Stimulated activated CD8-positive, alpha-beta memory T cell treated with anti-CD3 and anti-CD28 coated beads, Interleukin-7, amount 100 ng/mL, for 4 hours (primary cell): ENCODE measurements at regions not wholly inside any gene's neighbourhood (a gene's known extent, or its start where the extent isn't known, plus 50 kb on each side); places are given as distances from the start of the nearest gene placed in this dataset.

Experiments used
- DNase-seq, 2 donors: peaks; one replicate each; pipeline ENCODE4 v3.0.0-alpha.2; 2020; ENCODE audit warnings: low read depth in 2 of 2

GRCh38 chrX:40452031-40452430, 128.7 kb upstream of the ATP6AP2 start:
- DNase-seq, result no peak

GRCh38 chrX:40449956-40450706, 130.6 kb upstream of the ATP6AP2 start:
- no peak for DNase-seq

- no peak for DNase-seq
Observed at GRCh38 chrX:40449396-40449795, 131.4 kb upstream of the ATP6AP2 start.

- DNase-seq, result no peak
Observed at GRCh38 chrX:40448793-40449192, 132.0 kb upstream of the ATP6AP2 start.

DNA sequence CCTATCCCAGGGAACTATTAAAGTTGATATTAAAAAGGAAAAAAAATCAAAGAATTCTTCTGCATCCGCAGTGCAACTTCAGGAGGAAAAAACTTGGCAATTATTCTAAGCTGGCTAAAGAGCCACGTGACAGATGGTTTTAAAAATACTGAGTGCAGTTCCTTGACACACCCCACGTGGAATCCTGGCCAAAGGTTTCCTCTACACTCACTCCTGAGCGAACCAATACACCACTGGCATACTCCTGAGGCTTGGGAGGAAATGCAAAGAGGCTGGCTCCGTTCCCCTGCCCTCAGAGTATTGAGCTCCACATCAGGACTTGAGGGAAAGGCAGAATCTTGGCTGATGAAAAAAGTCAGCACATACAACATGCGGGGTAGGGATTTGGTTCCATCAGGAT, 133.8 kb upstream of the ATP6AP2 start:
- DNase-seq, result no peak

DNA sequence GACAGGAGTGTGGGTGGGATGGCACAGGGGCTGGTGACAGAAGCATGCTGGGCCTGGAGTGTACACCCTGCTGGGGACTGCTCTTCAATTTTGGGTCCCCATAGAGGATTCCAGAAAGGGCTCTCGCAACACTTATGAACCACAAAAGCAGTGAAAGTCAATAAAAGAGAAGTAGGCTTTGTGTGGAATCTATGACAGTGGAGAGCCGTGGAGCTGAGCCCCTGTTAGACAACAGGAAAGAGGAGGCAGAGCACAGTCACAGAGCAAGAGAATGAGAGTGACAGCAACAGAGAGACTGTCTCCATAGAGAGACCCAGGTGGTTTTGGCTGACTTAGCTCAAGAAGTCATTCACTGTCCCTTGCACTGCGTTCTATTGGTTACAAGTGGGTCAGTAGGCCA, 135.1 kb upstream of the ATP6AP2 start:
- no peak for DNase-seq

GRCh38 chrX:40444798-40445496, 135.8 kb upstream of the ATP6AP2 start:
- no peak for DNase-seq

GRCh38 chrX:40444133-40444532, 136.6 kb upstream of the ATP6AP2 start:
- no peak for DNase-seq

- no peak for DNase-seq
Observed at GRCh38 chrX:40440866-40441265, 139.9 kb upstream of the ATP6AP2 start.

GRCh38 chrX:40439625-40440532, 140.9 kb upstream of the ATP6AP2 start:
- DNase-seq, result no peak

- no peak for DNase-seq
Observed at GRCh38 chrX:40437348-40437747, 143.4 kb upstream of the ATP6AP2 start.

DNA sequence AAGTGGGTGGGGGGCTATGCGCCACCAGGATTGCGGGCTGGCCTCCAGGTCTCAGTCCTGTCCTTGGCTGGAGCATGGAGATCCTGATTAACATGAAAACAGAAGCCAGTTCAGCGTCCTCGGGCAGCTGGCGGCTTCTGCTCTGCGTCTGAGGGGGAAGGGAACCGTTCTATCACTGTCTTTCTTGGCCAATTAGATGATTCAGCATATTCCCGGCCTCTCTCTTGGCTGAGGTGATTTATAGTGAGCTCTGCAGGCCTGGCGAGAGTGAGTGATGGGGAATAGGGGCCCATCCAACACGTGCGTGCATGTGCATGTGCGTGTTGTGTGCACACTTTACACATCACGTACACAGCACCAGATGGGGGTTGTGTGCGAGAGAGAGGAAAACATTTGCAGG, 145.8 kb upstream of the ATP6AP2 start:
- no peak for DNase-seq

DNA sequence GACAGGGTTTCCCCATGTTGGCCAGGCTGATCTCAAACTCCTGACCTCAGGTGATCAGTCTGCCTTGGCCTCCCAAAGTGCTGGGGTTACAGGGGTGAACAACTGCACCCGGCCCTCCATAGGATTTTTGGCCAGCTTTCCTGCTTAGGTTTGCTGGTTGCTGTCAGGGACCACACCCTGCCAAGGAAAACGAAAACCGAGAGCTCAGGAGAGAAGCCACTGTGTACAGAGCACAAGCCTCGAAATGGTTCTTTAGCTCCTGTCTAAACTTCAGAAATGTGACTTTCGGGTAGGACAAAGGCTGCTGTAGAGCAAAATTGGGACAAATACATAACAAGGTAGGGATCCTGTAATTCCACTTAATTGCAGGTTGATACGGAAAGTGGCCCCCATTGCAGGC, 146.3 kb upstream of the ATP6AP2 start:
- DNase-seq, result no peak

DNA sequence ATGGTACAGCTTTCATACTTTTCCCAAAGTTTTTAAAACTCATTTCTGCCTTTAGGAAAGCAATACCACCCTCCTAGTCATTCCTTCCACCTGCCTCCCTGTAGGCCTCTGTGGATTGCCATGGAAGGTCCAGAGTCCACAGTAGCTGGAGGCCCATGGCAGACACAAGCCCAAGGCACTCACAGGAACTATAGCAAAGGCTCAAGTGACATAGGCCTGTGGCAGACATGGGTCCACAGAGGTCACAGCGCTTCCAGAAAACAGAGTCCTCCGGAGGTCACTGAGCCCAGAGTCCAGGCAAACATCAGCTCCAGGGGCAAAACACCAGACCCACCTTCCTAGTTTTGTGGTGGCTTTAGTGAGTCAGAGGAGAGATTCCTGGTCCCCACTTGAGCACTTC, 147.6 kb upstream of the ATP6AP2 start:
- DNase-seq, result no peak

GRCh38 chrX:40424259-40424658, 156.5 kb upstream of the ATP6AP2 start:
- DNase-seq, result no peak

DNA sequence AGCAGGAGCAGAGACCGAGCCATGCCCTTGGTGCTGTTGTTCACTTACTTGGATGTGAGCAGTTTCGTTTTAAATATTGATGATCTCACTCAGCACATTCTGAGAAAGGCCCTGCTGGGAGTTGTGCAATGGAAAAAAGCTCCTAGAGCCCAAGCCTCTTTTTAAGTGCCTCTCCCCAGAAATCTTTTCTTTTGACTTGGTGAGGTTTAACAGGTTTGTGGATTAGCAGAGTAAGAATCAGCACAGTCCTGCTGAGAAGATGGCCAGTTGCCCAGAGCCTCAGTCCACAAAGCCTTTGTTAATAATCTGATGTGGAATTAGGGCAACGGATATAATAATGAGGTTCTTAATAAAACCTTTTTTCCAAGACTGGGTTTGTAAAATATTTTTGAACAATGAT, 157.5 kb upstream of the ATP6AP2 start:
- no peak for DNase-seq

- DNase-seq, result no peak
Observed at GRCh38 chrX:40422021-40422420, 158.7 kb upstream of the ATP6AP2 start.

DNA sequence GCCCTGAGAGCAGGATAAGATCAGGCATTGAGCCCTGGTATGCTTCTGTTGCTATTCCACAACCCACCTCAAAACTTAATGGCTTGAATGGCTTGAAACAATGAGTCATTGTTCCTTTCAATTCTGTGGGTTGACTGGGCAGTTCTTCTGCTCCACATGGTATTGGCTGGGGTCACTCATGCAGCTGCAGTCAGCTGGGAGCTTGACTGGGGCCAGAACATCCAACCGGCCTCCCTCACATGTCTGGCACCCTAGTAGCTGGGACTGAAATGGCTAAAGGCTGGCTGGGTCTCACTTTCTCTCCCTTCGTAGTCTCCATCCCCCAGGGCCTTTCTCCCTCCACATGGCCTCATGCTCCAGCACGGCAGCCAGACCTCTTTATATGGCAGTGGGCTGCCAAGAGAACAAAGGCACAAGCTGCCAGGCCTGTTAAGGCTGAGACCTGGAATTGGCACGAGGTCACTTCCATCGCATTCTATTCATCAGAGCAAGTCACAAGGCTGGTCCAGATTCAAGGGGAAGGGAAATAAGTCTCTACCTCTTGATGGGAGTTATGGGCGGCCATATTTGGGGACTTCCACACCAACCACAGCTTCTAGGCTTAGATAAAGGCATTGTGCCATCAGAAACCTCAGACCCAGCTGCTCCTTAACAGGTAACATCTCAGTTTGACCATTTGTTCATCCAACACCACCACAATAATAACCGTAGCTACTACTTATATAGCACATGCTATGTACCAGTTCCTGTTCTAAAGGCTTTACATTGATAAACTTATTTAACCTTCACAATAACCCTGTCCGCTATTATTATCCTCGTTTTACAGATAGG, 159.7 kb upstream of the ATP6AP2 start:
- DNase-seq, result no peak

DNA sequence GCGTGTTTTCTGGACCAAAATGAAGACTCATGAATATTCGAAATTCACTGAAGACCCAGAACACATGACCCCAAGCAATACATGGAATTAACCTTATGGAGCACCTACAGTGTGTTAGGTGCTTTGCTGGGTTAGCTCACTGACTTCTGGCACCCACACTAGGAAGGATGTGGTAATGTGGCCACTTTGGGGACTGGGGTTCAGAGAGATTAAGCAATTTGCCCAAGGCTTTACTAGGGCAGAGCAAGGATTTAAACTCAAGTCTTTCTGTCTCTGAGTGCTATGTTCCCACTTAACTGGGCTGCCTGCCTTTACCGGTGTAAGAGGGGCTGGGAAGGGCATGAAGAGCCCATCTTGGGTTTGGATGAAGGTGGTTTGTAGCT, 162.0 kb upstream of the ATP6AP2 start:
- DNase-seq, result peak in 1 of 2 donors; percentile 0

DNA sequence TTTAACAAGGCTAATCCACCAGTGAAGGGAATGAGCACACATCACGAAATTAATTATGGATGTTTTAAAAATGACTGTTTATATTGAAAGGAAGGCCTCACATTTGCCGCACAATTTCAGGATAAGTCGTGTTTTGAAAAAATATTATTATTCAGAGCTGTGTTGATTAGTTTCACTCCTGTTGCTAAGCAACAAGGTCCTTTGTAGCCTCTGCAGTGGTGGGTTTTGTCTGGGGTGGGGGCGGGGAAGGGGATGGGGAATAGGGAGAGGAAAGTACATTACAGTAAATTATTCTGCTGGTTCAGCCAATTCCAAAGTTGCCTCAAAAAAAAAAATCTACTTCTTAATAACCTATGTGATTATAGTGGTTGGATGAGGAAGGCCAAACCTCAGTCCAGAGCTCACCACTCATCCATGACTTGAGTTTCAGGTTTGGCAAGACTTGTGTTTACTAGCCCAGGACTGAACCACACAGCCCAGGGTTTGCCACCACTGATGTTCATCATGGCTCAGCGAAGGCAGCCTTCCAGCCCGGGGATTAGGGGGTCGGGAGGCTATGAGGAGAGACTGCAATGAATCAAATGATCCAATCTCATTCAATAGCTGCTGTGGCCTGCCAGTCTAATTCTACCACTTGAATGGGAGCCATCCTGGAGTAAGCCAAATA, 162.5 kb upstream of the ATP6AP2 start:
- DNase-seq, result no peak

- DNase-seq, result no peak
Observed at GRCh38 chrX:40415675-40416074, 165.1 kb upstream of the ATP6AP2 start.
